DOHH2 (cell line): ENCODE measurements at regions not wholly inside any gene's neighbourhood (a gene's known extent, or its start where the extent isn't known, plus 50 kb on each side); places are given as distances from the start of the nearest gene placed in this dataset.

Experiments
- H3F3A ChIP-seq: fragments of 200-600 bp; sonication (generic), shearing (Covaris generic); 2 replicates; pipeline ENCODE4 v1.6.0; 2016; ENCODE audit warnings: antibody characterized with exemption, mild to moderate bottlenecking; ENCODE audit not compliant: control insufficient read depth, insufficient read depth
- H3K27ac ChIP-seq: fragments of 200-600 bp; sonication (generic); 2 replicates; pipeline ENCODE4 v1.5.1; 2014; ENCODE audit warnings: low read depth, mild to moderate bottlenecking, low read length, moderate library complexity
- H3K27me3 ChIP-seq: fragments of 200-600 bp; sonication (generic); 2 replicates; pipeline ENCODE4 v1.6.1; 2014; ENCODE audit warnings: mild to moderate bottlenecking, low read length, mixed read lengths; ENCODE audit not compliant: control insufficient read depth
- H3K36me3 ChIP-seq: fragments of 200-600 bp; sonication (generic); 2 replicates; pipeline ENCODE4 v1.6.1; 2014; ENCODE audit warnings: mild to moderate bottlenecking, low read length, moderate library complexity, mixed read lengths; ENCODE audit not compliant: control insufficient read depth
- H3K4me1 ChIP-seq: fragments of 200-600 bp; sonication (generic); 2 replicates; pipeline ENCODE4 v1.6.1; 2014; ENCODE audit warnings: mild to moderate bottlenecking, low read length, mixed read lengths; ENCODE audit not compliant: control insufficient read depth
- H3K4me2 ChIP-seq: fragments of 200-600 bp; sonication (generic); 2 replicates; pipeline ENCODE4 v1.6.0; 2014; ENCODE audit warnings: mild to moderate bottlenecking, low read length, moderate library complexity
- H3K4me3 ChIP-seq: fragments of 200-600 bp; sonication (generic); 2 replicates; pipeline ENCODE4 v1.5.1; 2014; ENCODE audit warnings: mild to moderate bottlenecking, low read length, mixed read lengths
- H3K79me2 ChIP-seq: fragments of 200-600 bp; sonication (generic); 2 replicates; pipeline ENCODE4 v1.6.1; 2014; ENCODE audit warnings: mild to moderate bottlenecking, low read length, mixed read lengths; ENCODE audit not compliant: control insufficient read depth
- H3K9me2 ChIP-seq: fragments of 200-600 bp; sonication (generic); replicated peaks from 2 replicates; pipeline ENCODE4 v1.6.1; 2014; ENCODE audit warnings: mild to moderate bottlenecking, low read length, mixed read lengths; ENCODE audit not compliant: control insufficient read depth
- H3K9me3 ChIP-seq: fragments of 200-600 bp; sonication (generic); 2 replicates; pipeline ENCODE4 v1.6.1; 2014; ENCODE audit warnings: antibody characterized with exemption, low read length, mixed read lengths; ENCODE audit not compliant: control insufficient read depth, insufficient read depth
- H4K20me1 ChIP-seq: fragments of 200-600 bp; sonication (generic); 2 replicates; pipeline ENCODE4 v1.6.0; 2014; ENCODE audit warnings: low read depth, mild to moderate bottlenecking, antibody characterized with exemption, low read length, moderate library complexity; ENCODE audit not compliant: control insufficient read depth, insufficient read depth
- EZH2phosphoT487 ChIP-seq: fragments of 200-600 bp; sonication (generic); IDR thresholded peaks from 2 replicates; pipeline ENCODE4 v1.6.1; 2017; ENCODE audit warnings: borderline replicate concordance, mild to moderate bottlenecking, antibody characterized with exemption, low read length, moderate library complexity, mixed read lengths
- TF ChIP-seq, protein P1 (sequence below): fragments of 200-600 bp; sonication (generic); IDR thresholded peaks from one replicate; pipeline ENCODE4 v1.5.1; 2014; ENCODE audit warnings: antibody characterized with exemption, mild to moderate bottlenecking, low read depth, low read length; ENCODE audit not compliant: poor library complexity, severe bottlenecking

DNA sequence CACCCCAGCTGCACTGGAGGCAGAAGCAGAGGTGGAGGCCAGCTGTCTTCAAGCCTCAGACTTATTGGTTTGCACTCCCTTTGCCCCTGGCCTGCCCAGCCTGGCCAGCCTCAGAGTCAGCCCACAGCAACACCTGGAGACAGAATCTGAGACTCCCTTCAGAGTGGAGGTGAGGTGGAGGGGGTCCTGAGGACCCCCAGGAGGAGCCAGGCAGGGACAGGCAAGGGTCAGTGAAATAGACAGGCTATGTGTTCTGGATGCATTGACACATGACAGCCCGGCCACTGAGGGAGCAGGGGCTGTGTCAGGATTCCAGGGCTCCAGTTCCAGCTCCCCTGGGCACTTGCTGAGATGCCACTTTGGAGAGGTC, 309.7 kb downstream of the MYCN start:
- Histone ChIP-seq H4K20me1 (no peaks in the 10 kb centered on the region), H3K9me3 (no peaks in the 10 kb centered on the region), H3K27ac (no peak overlapping the region), H3F3A (no peaks in the 10 kb centered on the region), H3K79me2 (no peaks in the 10 kb centered on the region), H3K4me3 (no peak overlapping the region), H3K36me3 (no peaks in the 10 kb centered on the region), H3K4me2 (no peak overlapping the region), H3K27me3 (no peaks in the 10 kb centered on the region), H3K4me1 (no peaks in the 10 kb centered on the region), H3K9me2 (no peaks in the 10 kb centered on the region)
- TF ChIP-seq, protein P1, sequence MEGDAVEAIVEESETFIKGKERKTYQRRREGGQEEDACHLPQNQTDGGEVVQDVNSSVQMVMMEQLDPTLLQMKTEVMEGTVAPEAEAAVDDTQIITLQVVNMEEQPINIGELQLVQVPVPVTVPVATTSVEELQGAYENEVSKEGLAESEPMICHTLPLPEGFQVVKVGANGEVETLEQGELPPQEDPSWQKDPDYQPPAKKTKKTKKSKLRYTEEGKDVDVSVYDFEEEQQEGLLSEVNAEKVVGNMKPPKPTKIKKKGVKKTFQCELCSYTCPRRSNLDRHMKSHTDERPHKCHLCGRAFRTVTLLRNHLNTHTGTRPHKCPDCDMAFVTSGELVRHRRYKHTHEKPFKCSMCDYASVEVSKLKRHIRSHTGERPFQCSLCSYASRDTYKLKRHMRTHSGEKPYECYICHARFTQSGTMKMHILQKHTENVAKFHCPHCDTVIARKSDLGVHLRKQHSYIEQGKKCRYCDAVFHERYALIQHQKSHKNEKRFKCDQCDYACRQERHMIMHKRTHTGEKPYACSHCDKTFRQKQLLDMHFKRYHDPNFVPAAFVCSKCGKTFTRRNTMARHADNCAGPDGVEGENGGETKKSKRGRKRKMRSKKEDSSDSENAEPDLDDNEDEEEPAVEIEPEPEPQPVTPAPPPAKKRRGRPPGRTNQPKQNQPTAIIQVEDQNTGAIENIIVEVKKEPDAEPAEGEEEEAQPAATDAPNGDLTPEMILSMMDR, result no peak
- no peak for TF ChIP-seq EZH2phosphoT487

DNA sequence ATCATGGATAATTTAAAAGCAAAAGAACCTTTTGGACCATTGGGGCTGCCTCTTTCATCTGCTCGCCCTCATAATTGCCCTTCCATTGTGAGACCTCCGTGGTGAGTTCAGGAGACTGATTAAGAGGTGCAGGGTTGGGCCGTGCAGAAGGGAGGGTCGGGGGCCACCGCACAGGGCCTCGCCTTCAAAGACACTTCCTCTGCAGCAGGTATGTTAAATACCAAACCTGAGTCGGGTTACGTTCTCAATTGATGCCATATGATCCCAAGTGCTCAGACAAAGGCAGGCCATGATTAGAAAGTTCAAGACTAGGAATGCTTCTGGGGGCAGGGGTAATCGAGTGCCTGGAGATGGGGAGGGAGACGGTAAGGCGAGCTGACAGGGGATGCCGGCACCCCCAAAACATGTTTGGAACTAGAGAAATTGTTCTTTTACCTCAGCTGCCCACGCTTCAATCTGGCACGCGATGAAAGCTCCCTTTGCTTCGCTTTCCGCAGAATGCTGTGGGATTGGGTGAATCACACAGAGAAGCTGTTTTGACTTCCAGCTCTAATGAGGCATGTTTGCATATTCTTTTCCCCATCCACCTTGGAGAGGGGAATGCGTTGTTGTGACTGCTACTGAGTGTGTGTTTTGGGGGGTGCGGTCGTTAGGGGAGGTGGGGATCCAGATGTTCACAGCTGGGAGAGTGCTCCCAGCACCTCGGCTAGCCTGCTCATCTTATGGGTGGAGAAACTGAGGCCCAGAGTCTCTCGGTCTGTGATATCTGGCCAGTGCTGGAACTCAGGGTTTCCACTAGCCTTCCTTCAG, 309.1 kb downstream of the MYCN start:
- Histone ChIP-seq H4K20me1 (no peaks in the 10 kb centered on the region), H3K27me3 (no peaks in the 10 kb centered on the region), H3K27ac (no peak overlapping the region), H3K9me2 (no peaks in the 10 kb centered on the region), H3K4me3 (no peak overlapping the region), H3K4me1 (no peaks in the 10 kb centered on the region), H3K36me3 (no peaks in the 10 kb centered on the region), H3K79me2 (no peaks in the 10 kb centered on the region), H3K4me2 (no peak overlapping the region), H3K9me3 (no peaks in the 10 kb centered on the region), H3F3A (no peaks in the 10 kb centered on the region)
- TF ChIP-seq, protein P1, result no peak
- no peak for TF ChIP-seq EZH2phosphoT487

DNA sequence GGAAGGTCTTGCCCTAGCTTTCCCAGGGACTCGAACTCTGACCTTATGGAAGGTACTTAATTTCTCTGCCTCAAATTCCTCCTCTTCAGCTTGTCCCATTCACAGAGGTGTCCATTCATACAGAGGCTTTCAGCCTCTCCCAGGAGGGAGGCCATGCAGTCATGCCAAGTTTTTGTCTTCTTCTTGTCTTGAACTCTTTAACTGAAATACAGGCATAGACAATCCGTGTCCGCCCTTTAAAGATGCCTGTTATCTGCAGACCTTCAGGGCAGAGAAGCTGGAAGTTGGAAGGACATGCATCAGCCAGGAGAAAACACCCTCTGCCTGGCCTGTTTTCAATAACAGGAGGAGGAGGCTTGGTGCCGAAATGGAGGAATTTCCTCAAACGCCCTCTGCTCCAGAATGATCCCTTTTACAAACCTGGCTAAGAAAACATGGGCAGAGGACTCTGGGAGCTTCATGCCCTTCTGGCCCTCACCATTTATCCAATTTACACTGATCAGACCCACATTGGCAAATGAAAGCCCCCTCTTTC, 308.3 kb downstream of the MYCN start:
- TF ChIP-seq, protein P1, result no peak
- no peak for TF ChIP-seq EZH2phosphoT487
- Histone ChIP-seq H3F3A (no peaks in the 10 kb centered on the region), H3K27me3 (no peaks in the 10 kb centered on the region), H3K79me2 (no peaks in the 10 kb centered on the region), H3K9me2 (no peaks in the 10 kb centered on the region), H3K36me3 (no peaks in the 10 kb centered on the region), H3K4me2 (no peak overlapping the region), H3K27ac (no peak overlapping the region), H3K4me3 (no peak overlapping the region), H4K20me1 (no peaks in the 10 kb centered on the region), H3K4me1 (no peaks in the 10 kb centered on the region), H3K9me3 (no peaks in the 10 kb centered on the region)
